K562 (cell line): ENCODE measurements at regions not wholly inside any gene's neighbourhood (a gene's known extent, or its start where the extent isn't known, plus 50 kb on each side); places are given as distances from the start of the nearest gene placed in this dataset.

ENCODE experiments used
- ATAC-seq: fragments of 200-7000 bp; cut with Tn5 transposase; 3 replicates; pipeline ENCODE4 v1.9.1; 2020; ENCODE audit warnings: moderate library complexity
- BruUV-seq: library from RNA; stranded (reverse); fragments of 400-500 nt; replicated peaks from 2 replicates; lab custom pipeline; 2021; lab: Mats Ljungman, UMichigan
- CTCF ChIA-PET: fragments of 300-600 bp; formaldehyde crosslinking; extraction: SDS; loops from one replicate; lab custom pipeline; 2021; ENCODE audit warnings: low intra/inter-chr PET ratio; lab: Yijun Ruan, JAX
- POLR2A ChIA-PET: fragments of 300-600, 350-650 bp; sonication (Branson Sonifier 250); formaldehyde crosslinking; extraction: SDS; loops from one replicate; lab custom pipeline; 2021; ENCODE audit warnings: antibody characterized with exemption, inconsistent platforms; lab: Yijun Ruan, JAX
- DNase-seq, 4 experiments: peaks; one replicate each; pipeline versions ENCODE4 v3.0.0 to v3.0.0-alpha.2; 2011 to 2018; ENCODE audit warnings: low spot score in 3 of 4, mixed read lengths in 3 of 4; ENCODE audit errors: extremely low read depth in 1 of 4
- FAIRE-seq: peaks from 2 replicates; lab custom pipeline; 2011; peaks lifted over from hg19 to GRCh38; lab: Jason Lieb, UNC
- H2AFZ ChIP-seq: 2 replicates; pipeline ENCODE4 v1.6.0; 2011; ENCODE audit warnings: low read depth, low read length, control low read depth, inconsistent platforms
- H3K27ac ChIP-seq: fragments of 200-600 bp; 3 replicates; pipeline ENCODE4 v1.8.0; 2011; ENCODE audit warnings: low read depth, mild to moderate bottlenecking, control low read depth, inconsistent platforms, low read length, moderate library complexity, mixed read lengths; ENCODE audit errors: extremely low read depth
- H3K27me3 ChIP-seq, 2 experiments: fragments of 300-600 bp in 1 of 2; 2 replicates in 1 of 2; 3 replicates in 1 of 2; pipeline versions ENCODE4 v1.6.0 to v1.8.0; 2011; ENCODE audit warnings: inconsistent platforms in 2 of 2, low read length in 2 of 2, mild to moderate bottlenecking in 1 of 2, mixed read lengths in 1 of 2, moderate library complexity in 1 of 2; ENCODE audit not compliant: control insufficient read depth in 2 of 2, insufficient read depth in 2 of 2
- H3K36me3 ChIP-seq: fragments of 300-600 bp; 3 replicates; pipeline ENCODE4 v1.8.0; 2011; ENCODE audit warnings: mild to moderate bottlenecking, low read length, inconsistent platforms; ENCODE audit not compliant: control insufficient read depth, insufficient read depth
- H3K4me1 ChIP-seq, 2 experiments: fragments of 200-600 bp in 1 of 2; replicated peaks in 1 of 2; 2 replicates in 1 of 2; 3 replicates in 1 of 2; pipeline versions ENCODE4 v1.5.1 to v1.8.0; 2011; ENCODE audit warnings: inconsistent platforms in 2 of 2, low read length in 2 of 2, mild to moderate bottlenecking in 1 of 2, mixed read lengths in 1 of 2, moderate library complexity in 1 of 2; ENCODE audit not compliant: control insufficient read depth in 2 of 2, insufficient read depth in 2 of 2
- H3K4me2 ChIP-seq: 2 replicates; pipeline ENCODE4 v1.6.1; 2011; ENCODE audit warnings: low read length, control low read depth, inconsistent platforms, mixed read lengths; ENCODE audit not compliant: insufficient read depth
- H3K4me3 ChIP-seq: fragments of 200-600 bp; sonication (generic), shearing (Covaris generic); 2 replicates; pipeline ENCODE4 v1.5.1; 2016; ENCODE audit warnings: control low read depth, inconsistent platforms
- H3K79me2 ChIP-seq: fragments of 200-600 bp; 3 replicates; pipeline ENCODE4 v1.8.0; 2011; ENCODE audit warnings: low read length, inconsistent platforms; ENCODE audit not compliant: control insufficient read depth, insufficient read depth
- H3K9ac ChIP-seq, 2 experiments: 2 replicates each; pipeline versions ENCODE4 v1.6.0 to v1.6.1; 2011; ENCODE audit warnings: low read depth in 2 of 2, low read length in 2 of 2, control low read depth in 1 of 2, inconsistent platforms in 1 of 2, mild to moderate bottlenecking in 1 of 2, mixed read lengths in 1 of 2; ENCODE audit not compliant: insufficient read depth in 1 of 2
- H3K9me1 ChIP-seq: one replicate; pipeline ENCODE4 v1.6.0; 2011; ENCODE audit warnings: inconsistent platforms, mild to moderate bottlenecking, low read length, moderate library complexity; ENCODE audit not compliant: control insufficient read depth, insufficient read depth
- H3K9me3 ChIP-seq: replicated peaks from 2 replicates; pipeline ENCODE4 v1.5.1; 2011; ENCODE audit warnings: low read depth, low read length, inconsistent platforms; ENCODE audit not compliant: control insufficient read depth, insufficient read depth
- H4K20me1 ChIP-seq: replicated peaks from 2 replicates; pipeline ENCODE4 v1.6.1; 2011; ENCODE audit warnings: low read length, inconsistent platforms, mixed read lengths; ENCODE audit not compliant: control insufficient read depth, insufficient read depth
- ARID3B ChIP-seq: fragments of 250-450 bp; sonication (Bioruptor Pico); IDR thresholded peaks from 2 replicates; pipeline ENCODE4 v1.4.0; 2020; ENCODE audit warnings: borderline replicate concordance
- BRF1 ChIP-seq: IDR thresholded peaks from 3 replicates; pipeline ENCODE4 v1.6.1; 2011; ENCODE audit warnings: borderline replicate concordance, mild to moderate bottlenecking; ENCODE audit not compliant: insufficient read length; ENCODE audit errors: extremely low read depth
- CHD4 ChIP-seq: fragments of 200-600 bp; sonication (generic); IDR thresholded peaks from 3 replicates; pipeline ENCODE4 v1.6.1; 2012; ENCODE audit warnings: low read depth, mild to moderate bottlenecking, mixed read lengths, low read length, inconsistent platforms; ENCODE audit not compliant: insufficient read depth, insufficient replicate concordance, poor library complexity, severe bottlenecking
- DPF2 ChIP-seq: fragments of 450-650 bp; IDR thresholded peaks from 2 replicates; pipeline ENCODE4 v1.6.1; 2016
- HNRNPL ChIP-seq: fragments of 200-400 bp; formaldehyde crosslinking; IDR thresholded peaks from 2 replicates; pipeline ENCODE4 v1.6.1; 2017; ENCODE audit warnings: low read depth, mild to moderate bottlenecking, low read length
- MTA2 ChIP-seq: fragments of 450-650 bp; IDR thresholded peaks from 2 replicates; pipeline ENCODE4 v1.6.1; 2016; ENCODE audit warnings: low read depth
- NKRF ChIP-seq: fragments of 450-650 bp; IDR thresholded peaks from 2 replicates; pipeline ENCODE4 v1.6.1; 2016; ENCODE audit warnings: borderline replicate concordance
- NONO ChIP-seq, 2 experiments: fragments of 200-400 bp in 1 of 2; fragments of 450-650 bp in 1 of 2; formaldehyde crosslinking in 1 of 2; IDR thresholded peaks; 2 replicates each; pipeline ENCODE4 v1.6.1; 2017; ENCODE audit warnings: low read depth in 2 of 2, mild to moderate bottlenecking in 2 of 2, moderate library complexity in 2 of 2, low read length in 1 of 2
- POLR2G ChIP-seq: fragments of 200-400 bp; formaldehyde crosslinking; IDR thresholded peaks from 2 replicates; pipeline ENCODE4 v1.6.1; 2017; ENCODE audit warnings: low read depth, mild to moderate bottlenecking, antibody characterized with exemption, low read length, moderate library complexity
- POLR3G ChIP-seq: IDR thresholded peaks from 2 replicates; pipeline ENCODE4 v1.6.1; 2011; ENCODE audit not compliant: insufficient read length, insufficient replicate concordance; ENCODE audit errors: extremely low read depth
- RBM34 ChIP-seq: fragments of 200-400 bp; formaldehyde crosslinking; IDR thresholded peaks from 2 replicates; pipeline ENCODE4 v1.6.1; 2018; ENCODE audit warnings: low read length, borderline replicate concordance; ENCODE audit not compliant: insufficient read depth
- SIX5 ChIP-seq, 2 experiments: IDR thresholded peaks; 2 replicates each; pipeline ENCODE4 v1.6.1; 2011; ENCODE audit warnings: low read length in 2 of 2, borderline replicate concordance in 1 of 2, low read depth in 1 of 2, mild to moderate bottlenecking in 1 of 2, moderate library complexity in 1 of 2; ENCODE audit not compliant: insufficient read depth in 1 of 2
- SRF ChIP-seq, 2 experiments: fragments of 250-450, 450-650 bp in 1 of 2; sonication (Bioruptor Pico) in 1 of 2; sonication (generic) in 1 of 2; formaldehyde crosslinking; IDR thresholded peaks; 2 replicates each; pipeline versions ENCODE4 v1.5.0 to v1.5.1; 2020 to 2022; ENCODE audit warnings: mild to moderate bottlenecking in 1 of 2, missing genetic modification reagents in 1 of 2
- ZNF124 ChIP-seq: sonication (generic); formaldehyde crosslinking; IDR thresholded peaks from 2 replicates; pipeline ENCODE4 v1.8.1; 2022; ENCODE audit warnings: missing genetic modification reagents
- ZNF24 ChIP-seq: fragments of 450-650 bp; IDR thresholded peaks from 2 replicates; pipeline ENCODE4 v1.6.1; 2016
- ZNF311 ChIP-seq: fragments of 250-450 bp; sonication (Bioruptor Pico); IDR thresholded peaks from 2 replicates; pipeline ENCODE4 v1.4.0; 2020; ENCODE audit warnings: mild to moderate bottlenecking, moderate library complexity
- ZNF436 ChIP-seq: fragments of 250-450, 450-650 bp; sonication (Bioruptor Pico); formaldehyde crosslinking; IDR thresholded peaks from 2 replicates; pipeline ENCODE4 v1.7.0; 2020; ENCODE audit warnings: mild to moderate bottlenecking
- ZNF830 ChIP-seq: fragments of 250-450 bp; sonication (Bioruptor Pico); IDR thresholded peaks from 2 replicates; pipeline ENCODE4 v1.5.0; 2021; ENCODE audit warnings: mild to moderate bottlenecking
- WGBS: fragments of 100-300 bp; shearing (Covaris generic); methylation state at CpG from one replicate; pipeline ENCODE4 v1.1.6; 2016; ENCODE audit warnings: low coverage, mixed read lengths; ENCODE audit not compliant: insufficient coverage; ENCODE audit errors: missing lambda C conversion rate; 5-methylcytosine and 5-hydroxymethylcytosine counted together
- in situ Hi-C: fragments of 300-500 bp; cut with MboI; formaldehyde crosslinking; loops from 4 replicates; pipeline ENCODE4 v1.15.0; 2018; ENCODE audit warnings: inconsistent platforms, mixed read lengths
- intact Hi-C: fragments of 100-400 bp; cut with micrococcal nuclease; formaldehyde crosslinking; loops from 2 replicates; pipeline ENCODE4 v1.14.2; 2022

GRCh38 chr2:49288902-49289700 is 134.8 kb upstream of the FSHR start (continued):
- TF ChIP-seq CHD4, result no peak
- no peak for TF ChIP-seq BRF1
- TF ChIP-seq MTA2, result no peak
- no peak for TF ChIP-seq ZNF830
- TF ChIP-seq ZNF436 (CRISPR knock-in tag), result no peak
- TF ChIP-seq DPF2, result no peak
- no peak for TF ChIP-seq POLR3G

- ChIA-PET CTCF (no interaction called here), POLR2A (no interaction called here)
- Histone ChIP-seq H3K36me3 (no peaks in the 10 kb centered on the region), H3K4me2 (no peak overlapping the region), H3K79me2 (no peaks in the 10 kb centered on the region), H3K27me3 (no peaks in the 10 kb centered on the region), H3K9me3 (no peaks in the 10 kb centered on the region), H4K20me1 (no peaks in the 10 kb centered on the region), H3K9me1 (no peaks in the 10 kb centered on the region), H3K9ac (no peak overlapping the region), H3K4me1 (no peaks in the 10 kb centered on the region), H2AFZ (no peak overlapping the region), H3K4me3 (no peak overlapping the region), H3K27ac (no peak overlapping the region)
- BruUV-seq, result no TSS peak
- no peak for DNase-seq
- in situ Hi-C loops, result no loop called here
- intact Hi-C loops, result no loop called here
- WGBS, result 7% methylated on average over 3 of the region's 3 CpGs
- no peak for FAIRE-seq
- no peak for ATAC-seq
- TF ChIP-seq ZNF311 (no peak), ARID3B (CRISPR knock-in tag) (no peak), NKRF (no peak), ZNF124 (CRISPR knock-in tag) (no peak), POLR2G (no peak), RBM34 (no peak), ZNF24 (no peak), HNRNPL (no peak), SIX5 (IDR thresholded peaks at IDR 0.05; ENCODE audit: borderline replicate concordance in 1 of 2, insufficient read depth in 1 of 2, low read depth in 1 of 2, low read length in 2 of 2) (no peak), NONO (IDR thresholded peaks at IDR 0.05; ENCODE audit: low read depth in 2 of 2, low read length in 1 of 2) (no peak), SRF (CRISPR knock-in tag; IDR thresholded peaks at IDR 0.05) (no peak)
These were observed 133.9 kb upstream of the FSHR start for GRCh38 chr2:49288113-49288705.
